GM23338 (cell line): ENCODE measurements at regions not wholly inside any gene's neighbourhood (a gene's known extent, or its start where the extent isn't known, plus 50 kb on each side); places are given as distances from the start of the nearest gene placed in this dataset.

Experiments used
- ATAC-seq: fragments of 200-7000 bp; cut with Tn5 transposase; 3 replicates; pipeline ENCODE4 v1.9.1; 2020
- DNase-seq: peaks from one replicate; pipeline ENCODE4 v3.0.0-alpha.2; 2015; ENCODE audit warnings: low spot score
- H2AFZ ChIP-seq: fragments of 200-600 bp; sonication (generic); 2 replicates; pipeline ENCODE4 v1.8.0; 2016; ENCODE audit warnings: antibody characterized with exemption, mild to moderate bottlenecking, moderate library complexity
- H3F3A ChIP-seq: fragments of 200-600 bp; sonication (generic); replicated peaks from 2 replicates; pipeline ENCODE4 v1.8.0; 2017; ENCODE audit warnings: antibody characterized with exemption, mixed run types, low read depth
- H3K27ac ChIP-seq: fragments of 200-600 bp; sonication (generic); 2 replicates; pipeline ENCODE4 v1.6.1; 2016; ENCODE audit warnings: low read depth
- H3K27me3 ChIP-seq: fragments of 200-600 bp; sonication (generic); 2 replicates; pipeline ENCODE4 v1.8.0; 2016; ENCODE audit warnings: mild to moderate bottlenecking, mixed run types, moderate library complexity; ENCODE audit not compliant: insufficient read depth
- H3K36me3 ChIP-seq: fragments of 200-600 bp; sonication (generic); 2 replicates; pipeline ENCODE4 v1.8.0; 2016; ENCODE audit warnings: mild to moderate bottlenecking; ENCODE audit not compliant: insufficient read depth
- H3K4me1 ChIP-seq: fragments of 200-600 bp; sonication (generic); 2 replicates; pipeline ENCODE4 v1.8.0; 2016; ENCODE audit warnings: mild to moderate bottlenecking, moderate library complexity; ENCODE audit not compliant: insufficient read depth
- H3K4me2 ChIP-seq: fragments of 200-600 bp; sonication (generic); 2 replicates; pipeline ENCODE4 v1.7.1; 2017; ENCODE audit warnings: mixed run types
- H3K4me3 ChIP-seq: fragments of 200-600 bp; sonication (generic); 2 replicates; pipeline ENCODE4 v1.6.1; 2016; ENCODE audit warnings: mixed run types
- H3K79me2 ChIP-seq: fragments of 200-600 bp; sonication (generic); replicated peaks from 2 replicates; pipeline ENCODE4 v1.8.0; 2017; ENCODE audit warnings: mild to moderate bottlenecking; ENCODE audit not compliant: insufficient read depth
- H3K9me2 ChIP-seq: fragments of 200-600 bp; sonication (generic); 2 replicates; pipeline ENCODE4 v1.8.0; 2017; ENCODE audit not compliant: insufficient read depth
- H4K20me1 ChIP-seq: fragments of 200-600 bp; sonication (generic); replicated peaks from 2 replicates; pipeline ENCODE4 v1.8.0; 2017; ENCODE audit warnings: mild to moderate bottlenecking; ENCODE audit not compliant: insufficient read depth
- H3K27ac Mint-ChIP-seq: 2 replicates; pipeline ENCODE4 v1.8.0; 2020; ENCODE audit warnings: inconsistent platforms, mild to moderate bottlenecking, moderate library complexity, mixed read lengths
- H3K27me3 Mint-ChIP-seq: 3 replicates; pipeline ENCODE4 v1.8.0; 2022; ENCODE audit warnings: low read depth, mild to moderate bottlenecking, moderate library complexity, mixed read lengths, inconsistent platforms; ENCODE audit not compliant: insufficient read depth, poor library complexity
- H3K36me3 Mint-ChIP-seq: 3 replicates; pipeline ENCODE4 v1.8.0; 2021; ENCODE audit warnings: low read depth, mild to moderate bottlenecking, inconsistent platforms, moderate library complexity, mixed read lengths
- H3K4me1 Mint-ChIP-seq: 3 replicates; pipeline ENCODE4 v1.8.0; 2020; ENCODE audit warnings: mild to moderate bottlenecking, inconsistent platforms, mixed read lengths
- H3K4me3 Mint-ChIP-seq: 3 replicates; pipeline ENCODE4 v1.8.0; 2021; ENCODE audit warnings: moderate library complexity, mild to moderate bottlenecking, inconsistent platforms, mixed read lengths
- H3K9me3 Mint-ChIP-seq: 3 replicates; pipeline ENCODE4 v1.8.0; 2020; ENCODE audit warnings: moderate library complexity, mild to moderate bottlenecking, inconsistent platforms, mixed read lengths
- CREB1 ChIP-seq: fragments of 250-450 bp; sonication (Bioruptor Pico); IDR thresholded peaks from 2 replicates; pipeline ENCODE4 v1.5.0; 2020; ENCODE audit warnings: low read depth, mild to moderate bottlenecking, moderate library complexity
- EZH2phosphoT487 ChIP-seq: fragments of 200-600 bp; sonication (generic); IDR thresholded peaks from one replicate; pipeline ENCODE4 v1.8.1; 2018; ENCODE audit warnings: antibody characterized with exemption; ENCODE audit not compliant: unreplicated experiment
- JUNB ChIP-seq: IDR thresholded peaks from one replicate; pipeline ENCODE4 v1.6.1; 2016; ENCODE audit warnings: antibody characterized with exemption; ENCODE audit not compliant: unreplicated experiment
- NANOG ChIP-seq: IDR thresholded peaks from 2 replicates; pipeline ENCODE4 v1.6.1; 2016; ENCODE audit warnings: antibody characterized with exemption, borderline replicate concordance
- REST ChIP-seq: IDR thresholded peaks from one replicate; pipeline ENCODE4 v1.6.1; 2018; ENCODE audit warnings: antibody characterized with exemption; ENCODE audit not compliant: unreplicated experiment
- ZNF114 ChIP-seq: fragments of 250-450 bp; sonication (Bioruptor Pico); IDR thresholded peaks from 2 replicates; pipeline ENCODE4 v1.5.0; 2020; ENCODE audit warnings: mild to moderate bottlenecking, moderate library complexity
- ZNF331 ChIP-seq: fragments of 250-450 bp; sonication (Bioruptor Pico); IDR thresholded peaks from 2 replicates; pipeline ENCODE4 v1.5.0; 2020; ENCODE audit warnings: low read depth, mild to moderate bottlenecking, moderate library complexity

- Histone ChIP-seq H3K4me2 (no peak overlapping the region), H3K27me3 (no peaks in the 10 kb centered on the region), H3F3A (no peaks in the 10 kb centered on the region), H2AFZ (no peak overlapping the region), H3K36me3 (no peaks in the 10 kb centered on the region), H3K27ac (no peak overlapping the region), H4K20me1 (no peaks in the 10 kb centered on the region), H3K79me2 (no peaks in the 10 kb centered on the region), H3K4me1 (no peaks in the 10 kb centered on the region), H3K9me2 (peaks cover 8% of the 10 kb centered on the region), H3K4me3 (no peak overlapping the region)
- H3K27me3 Mint-ChIP-seq, result peaks cover 2% of the 10 kb centered on the region
- H3K4me3 Mint-ChIP-seq, result no peak overlapping the region
- no peak for ATAC-seq
- H3K27ac Mint-ChIP-seq, result no peak overlapping the region
- no peaks in the 10 kb centered on the region; the same call in 2 of the 3 replicates for H3K36me3 Mint-ChIP-seq
- no peaks in the 10 kb centered on the region; the same call in 2 of the 3 replicates for H3K9me3 Mint-ChIP-seq
- TF ChIP-seq EZH2phosphoT487, result no peak
- no peak for TF ChIP-seq REST
- TF ChIP-seq CREB1 (CRISPR knock-in tag), result no peak
- TF ChIP-seq ZNF114 (CRISPR knock-in tag), result no peak
- TF ChIP-seq ZNF331 (CRISPR knock-in tag), result no peak
- H3K4me1 Mint-ChIP-seq, result peaks cover 3% of the 10 kb centered on the region
- DNase-seq, result no peak
Measured at GRCh38 chr5:10827571-10827970, 66.5 kb upstream of the DAP start.

- Histone ChIP-seq H3K79me2 (no peaks in the 10 kb centered on the region), H3K4me3 (no peak overlapping the region), H3K36me3 (no peaks in the 10 kb centered on the region), H4K20me1 (no peaks in the 10 kb centered on the region), H2AFZ (peak overlapping the region; percentile 56; the same call in 1 of the 2 replicates), H3K9me2 (peaks cover 8% of the 10 kb centered on the region), H3K4me2 (no peak overlapping the region), H3K27me3 (no peaks in the 10 kb centered on the region), H3K27ac (no peak overlapping the region), H3K4me1 (no peaks in the 10 kb centered on the region), H3F3A (no peaks in the 10 kb centered on the region)
- DNase-seq, result no peak
- Mint-ChIP-seq H3K27me3 (peaks cover 2% of the 10 kb centered on the region), H3K4me3 (no peak overlapping the region), H3K36me3 (no peaks in the 10 kb centered on the region; the same call in 2 of the 3 replicates), H3K4me1 (peaks cover 3% of the 10 kb centered on the region), H3K9me3 (no peaks in the 10 kb centered on the region; the same call in 2 of the 3 replicates), H3K27ac (no peak overlapping the region)
- TF ChIP-seq JUNB (no peak), ZNF114 (CRISPR knock-in tag) (no peak), NANOG (no peak), REST (no peak), CREB1 (CRISPR knock-in tag) (no peak)
- no peak for ATAC-seq
Measured at GRCh38 chr5:10826971-10827370, 65.9 kb upstream of the DAP start.
